GM12865 (cell line): ENCODE measurements at regions not wholly inside any gene's neighbourhood (a gene's known extent, or its start where the extent isn't known, plus 50 kb on each side); places are given as distances from the start of the nearest gene placed in this dataset.

Source experiments
- DNase-seq: peaks from one replicate; pipeline ENCODE4 v3.0.0; 2010; ENCODE audit warnings: low read depth
- H3K4me3 ChIP-seq: 2 replicates; pipeline ENCODE4 v1.5.1; 2011; ENCODE audit warnings: mild to moderate bottlenecking, low read depth, low read length, control low read depth
- CTCF ChIP-seq: IDR thresholded peaks from 2 replicates; pipeline ENCODE4 v1.5.1; 2011; ENCODE audit warnings: low read length, control low read depth, low read depth, inconsistent platforms; ENCODE audit not compliant: insufficient read depth; ENCODE audit errors: missing control alignments

GRCh38 chr22:47394504-47395440 lies 632.3 kb downstream of the TBC1D22A start:
- TF ChIP-seq CTCF: no peak
- DNase-seq: no peak
- no peak overlapping the region for H3K4me3 ChIP-seq

- no peak overlapping the region for H3K4me3 ChIP-seq
- DNase-seq: no peak
- no peak for TF ChIP-seq CTCF
Measured at GRCh38 chr22:47393191-47393590, 630.7 kb downstream of the TBC1D22A start.

- no peak for DNase-seq
- H3K4me3 ChIP-seq: no peak overlapping the region
- no peak for TF ChIP-seq CTCF
Measured at GRCh38 chr22:47392729-47393128, 630.3 kb downstream of the TBC1D22A start.

GRCh38 chr22:47392054-47392347 lies 629.6 kb downstream of the TBC1D22A start:
- no peak for TF ChIP-seq CTCF
- DNase-seq: no peak
- H3K4me3 ChIP-seq: no peak overlapping the region

GRCh38 chr22:47391169-47392053 lies 629.0 kb downstream of the TBC1D22A start:
- no peak for DNase-seq
- H3K4me3 ChIP-seq: no peak overlapping the region
- TF ChIP-seq CTCF: no peak

- no peak for TF ChIP-seq CTCF
- DNase-seq: no peak
- H3K4me3 ChIP-seq: no peak overlapping the region
Measured at GRCh38 chr22:47390026-47390970, 627.8 kb downstream of the TBC1D22A start.
